Thyroid gland (tissue), 4 donors: ENCODE measurements at regions not wholly inside any gene's neighbourhood (a gene's known extent, or its start where the extent isn't known, plus 50 kb on each side); places are given as distances from the start of the nearest gene placed in this dataset.

Source experiments
- POLR2A ChIP-seq, 2 donors: fragments of 450-650 bp; IDR thresholded peaks; one replicate each; pipeline ENCODE4 v1.6.1; 2017; ENCODE audit warnings: antibody characterized with exemption in 2 of 2, mild to moderate bottlenecking in 2 of 2, moderate library complexity in 1 of 2
- TF ChIP-seq, protein P1 (sequence below), 6 experiments: fragments of 200-600 bp in 3 of 6; fragments of 450-650 bp in 3 of 6; sonication (generic) in 3 of 6; IDR thresholded peaks; one replicate each; pipeline ENCODE4 v1.5.1; 2016 to 2019; ENCODE audit warnings: antibody characterized with exemption in 6 of 6, mild to moderate bottlenecking in 2 of 6, inconsistent platforms in 1 of 6, moderate library complexity in 1 of 6

GRCh38 chr19:32230441-32230840 lies 115.0 kb upstream of the ZNF507 start:
- TF ChIP-seq, protein P1, sequence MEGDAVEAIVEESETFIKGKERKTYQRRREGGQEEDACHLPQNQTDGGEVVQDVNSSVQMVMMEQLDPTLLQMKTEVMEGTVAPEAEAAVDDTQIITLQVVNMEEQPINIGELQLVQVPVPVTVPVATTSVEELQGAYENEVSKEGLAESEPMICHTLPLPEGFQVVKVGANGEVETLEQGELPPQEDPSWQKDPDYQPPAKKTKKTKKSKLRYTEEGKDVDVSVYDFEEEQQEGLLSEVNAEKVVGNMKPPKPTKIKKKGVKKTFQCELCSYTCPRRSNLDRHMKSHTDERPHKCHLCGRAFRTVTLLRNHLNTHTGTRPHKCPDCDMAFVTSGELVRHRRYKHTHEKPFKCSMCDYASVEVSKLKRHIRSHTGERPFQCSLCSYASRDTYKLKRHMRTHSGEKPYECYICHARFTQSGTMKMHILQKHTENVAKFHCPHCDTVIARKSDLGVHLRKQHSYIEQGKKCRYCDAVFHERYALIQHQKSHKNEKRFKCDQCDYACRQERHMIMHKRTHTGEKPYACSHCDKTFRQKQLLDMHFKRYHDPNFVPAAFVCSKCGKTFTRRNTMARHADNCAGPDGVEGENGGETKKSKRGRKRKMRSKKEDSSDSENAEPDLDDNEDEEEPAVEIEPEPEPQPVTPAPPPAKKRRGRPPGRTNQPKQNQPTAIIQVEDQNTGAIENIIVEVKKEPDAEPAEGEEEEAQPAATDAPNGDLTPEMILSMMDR (IDR thresholded peaks at IDR 0.05), result no peak
- no peak for TF ChIP-seq POLR2A (IDR thresholded peaks at IDR 0.05)
